ENCODE measurements at regions not wholly inside any gene's neighbourhood (a gene's known extent, or its start where the extent isn't known, plus 50 kb on each side); places are given as distances from the start of the nearest gene placed in this dataset.

GRCh38 chr4:11748164-11748872, 319.6 kb upstream of the HS3ST1 start:
- Histone ChIP-seq H3K36me3 (replicated peaks) (no peaks in the 10 kb centered on the region), H3K4me3 (ENCODE audit: low read depth, low read length) (no peak overlapping the region), H3K27me3 (replicated peaks) (no peaks in the 10 kb centered on the region), H3K27ac (peak overlapping the region; percentile 2)
- TF ChIP-seq CTCF (IDR thresholded peaks at IDR 0.05; ENCODE audit: low read depth, low read length, missing control alignments): no peak
- peak; percentile 71 for DNase-seq
- in situ Hi-C loops (cut with HindIII; ENCODE audit: low pct_ligation_motif_present, low sequenced_read_pairs): no loop called here

GRCh38 chr4:11746734-11747133, 318.0 kb upstream of the HS3ST1 start:
- no peak overlapping the region for H3K27ac ChIP-seq
- no peaks in the 10 kb centered on the region for H3K36me3 ChIP-seq (replicated peaks)
- H3K27me3 ChIP-seq (replicated peaks): no peaks in the 10 kb centered on the region
- TF ChIP-seq CTCF (IDR thresholded peaks at IDR 0.05; ENCODE audit: low read depth, low read length, missing control alignments): no peak
- H3K4me3 ChIP-seq (ENCODE audit: low read depth, low read length): no peak overlapping the region
- in situ Hi-C loops (cut with HindIII; ENCODE audit: low pct_ligation_motif_present, low sequenced_read_pairs): no loop called here
- no peak for DNase-seq

- H3K36me3 ChIP-seq (replicated peaks): no peaks in the 10 kb centered on the region
- in situ Hi-C loops (cut with HindIII; ENCODE audit: low pct_ligation_motif_present, low sequenced_read_pairs): no loop called here
- no peak for TF ChIP-seq CTCF (IDR thresholded peaks at IDR 0.05; ENCODE audit: low read depth, low read length, missing control alignments)
- H3K27ac ChIP-seq: no peak overlapping the region
- no peaks in the 10 kb centered on the region for H3K27me3 ChIP-seq (replicated peaks)
- no peak for DNase-seq
- H3K4me3 ChIP-seq (ENCODE audit: low read depth, low read length): no peak overlapping the region
Measured at GRCh38 chr4:11743976-11744375, 315.3 kb upstream of the HS3ST1 start.

GRCh38 chr4:11743236-11743635, 314.5 kb upstream of the HS3ST1 start:
- no peak for TF ChIP-seq CTCF (IDR thresholded peaks at IDR 0.05; ENCODE audit: low read depth, low read length, missing control alignments)
- Histone ChIP-seq H3K36me3 (replicated peaks) (no peaks in the 10 kb centered on the region), H3K27ac (no peak overlapping the region), H3K4me3 (ENCODE audit: low read depth, low read length) (no peak overlapping the region), H3K27me3 (replicated peaks) (no peaks in the 10 kb centered on the region)
- in situ Hi-C loops (cut with HindIII; ENCODE audit: low pct_ligation_motif_present, low sequenced_read_pairs): no loop called here
- no peak for DNase-seq

- Histone ChIP-seq H3K4me3 (ENCODE audit: low read depth, low read length) (no peak overlapping the region), H3K27ac (no peak overlapping the region), H3K36me3 (replicated peaks) (no peaks in the 10 kb centered on the region), H3K27me3 (replicated peaks) (no peaks in the 10 kb centered on the region)
- TF ChIP-seq CTCF (IDR thresholded peaks at IDR 0.05; ENCODE audit: low read depth, low read length, missing control alignments): no peak
- DNase-seq: no peak
- in situ Hi-C loops (cut with HindIII; ENCODE audit: low pct_ligation_motif_present, low sequenced_read_pairs): no loop called here
Measured at GRCh38 chr4:11741190-11741652, 312.5 kb upstream of the HS3ST1 start.

- Histone ChIP-seq H3K4me3 (ENCODE audit: low read depth, low read length) (no peak overlapping the region), H3K27me3 (replicated peaks) (no peaks in the 10 kb centered on the region), H3K36me3 (replicated peaks) (no peaks in the 10 kb centered on the region), H3K27ac (no peak overlapping the region)
- no peak for DNase-seq
- in situ Hi-C loops (cut with HindIII; ENCODE audit: low pct_ligation_motif_present, low sequenced_read_pairs): no loop called here
- TF ChIP-seq CTCF (IDR thresholded peaks at IDR 0.05; ENCODE audit: low read depth, low read length, missing control alignments): no peak
Measured at GRCh38 chr4:11739992-11740391, 311.3 kb upstream of the HS3ST1 start.
